ENCODE measurements at regions not wholly inside any gene's neighbourhood (a gene's known extent, or its start where the extent isn't known, plus 50 kb on each side); places are given as distances from the start of the nearest gene placed in this dataset.

- intact Hi-C loops (cut with micrococcal nuclease) = no loop called here
- no peaks in the 10 kb centered on the region for H4K20me1 ChIP-seq (ENCODE audit: insufficient read depth)
- H3K9me2 ChIP-seq (ENCODE audit: insufficient read depth) = no peaks in the 10 kb centered on the region
- H3K9ac ChIP-seq (ENCODE audit: low read length) = no peak overlapping the region
- H3K4me3 ChIP-seq (replicated peaks in 1 of 2; ENCODE audit: low read depth in 1 of 2, low read length in 2 of 2) = no peak overlapping the region
- no peak overlapping the region for H2AFZ ChIP-seq (ENCODE audit: low read depth, low read length, poor library complexity, severe bottlenecking)
- CTCF ChIA-PET = no interaction called here
- no peak overlapping the region for H3K4me2 ChIP-seq (ENCODE audit: low read length)
- RAD21 ChIA-PET (ENCODE audit: low non-redundant PET in 1 of 2, low total read pairs in 2 of 2, uncharacterized antibody in 2 of 2, unreplicated experiment in 2 of 2) = no interaction called here
- no peaks in the 10 kb centered on the region for H3K27me3 ChIP-seq (ENCODE audit: insufficient read depth, low read length)
- POLR2A ChIA-PET = no interaction called here
- TF ChIP-seq EZH2 (IDR thresholded peaks at IDR 0.05) (no peak), TCF7L2 (IDR thresholded peaks at IDR 0.05; ENCODE audit: borderline replicate concordance, extremely low read depth, insufficient read depth, insufficient read length) (no peak), EGR1 (IDR thresholded peaks at IDR 0.05; ENCODE audit: low read depth) (no peak), YY1 (IDR thresholded peaks at IDR 0.05; ENCODE audit: extremely low read depth, insufficient replicate concordance, low read depth, low read length) (no peak), RAD21 (IDR thresholded peaks at IDR 0.05; ENCODE audit: low read depth) (no peak), SP1 (IDR thresholded peaks at IDR 0.05; ENCODE audit: low read depth) (no peak), POLR2A (IDR thresholded peaks at IDR 0.05; ENCODE audit: borderline replicate concordance, extremely low read depth, insufficient read depth, insufficient read length) (no peak), CBX3 (IDR thresholded peaks at IDR 0.05; ENCODE audit: low read depth) (no peak), SIN3A (IDR thresholded peaks at IDR 0.05; ENCODE audit: low read depth) (no peak), CTCF (IDR thresholded peaks at IDR 0.05 in 2 of 3, conservative IDR thresholded peaks at IDR 0.05 in 1 of 3; ENCODE audit: borderline replicate concordance in 1 of 3, insufficient read depth in 1 of 3, low read depth in 2 of 3, low read length in 2 of 3) (no peak), FOSL1 (IDR thresholded peaks at IDR 0.05; ENCODE audit: low read depth) (no peak), EZH2phosphoT487 (IDR thresholded peaks at IDR 0.05; ENCODE audit: borderline replicate concordance) (no peak), ZFX (IDR thresholded peaks at IDR 0.05) (no peak), ZBTB33 (IDR thresholded peaks at IDR 0.05; ENCODE audit: extremely low read depth, insufficient replicate concordance, low read length) (no peak)
- TF ChIP-seq, protein P1, sequence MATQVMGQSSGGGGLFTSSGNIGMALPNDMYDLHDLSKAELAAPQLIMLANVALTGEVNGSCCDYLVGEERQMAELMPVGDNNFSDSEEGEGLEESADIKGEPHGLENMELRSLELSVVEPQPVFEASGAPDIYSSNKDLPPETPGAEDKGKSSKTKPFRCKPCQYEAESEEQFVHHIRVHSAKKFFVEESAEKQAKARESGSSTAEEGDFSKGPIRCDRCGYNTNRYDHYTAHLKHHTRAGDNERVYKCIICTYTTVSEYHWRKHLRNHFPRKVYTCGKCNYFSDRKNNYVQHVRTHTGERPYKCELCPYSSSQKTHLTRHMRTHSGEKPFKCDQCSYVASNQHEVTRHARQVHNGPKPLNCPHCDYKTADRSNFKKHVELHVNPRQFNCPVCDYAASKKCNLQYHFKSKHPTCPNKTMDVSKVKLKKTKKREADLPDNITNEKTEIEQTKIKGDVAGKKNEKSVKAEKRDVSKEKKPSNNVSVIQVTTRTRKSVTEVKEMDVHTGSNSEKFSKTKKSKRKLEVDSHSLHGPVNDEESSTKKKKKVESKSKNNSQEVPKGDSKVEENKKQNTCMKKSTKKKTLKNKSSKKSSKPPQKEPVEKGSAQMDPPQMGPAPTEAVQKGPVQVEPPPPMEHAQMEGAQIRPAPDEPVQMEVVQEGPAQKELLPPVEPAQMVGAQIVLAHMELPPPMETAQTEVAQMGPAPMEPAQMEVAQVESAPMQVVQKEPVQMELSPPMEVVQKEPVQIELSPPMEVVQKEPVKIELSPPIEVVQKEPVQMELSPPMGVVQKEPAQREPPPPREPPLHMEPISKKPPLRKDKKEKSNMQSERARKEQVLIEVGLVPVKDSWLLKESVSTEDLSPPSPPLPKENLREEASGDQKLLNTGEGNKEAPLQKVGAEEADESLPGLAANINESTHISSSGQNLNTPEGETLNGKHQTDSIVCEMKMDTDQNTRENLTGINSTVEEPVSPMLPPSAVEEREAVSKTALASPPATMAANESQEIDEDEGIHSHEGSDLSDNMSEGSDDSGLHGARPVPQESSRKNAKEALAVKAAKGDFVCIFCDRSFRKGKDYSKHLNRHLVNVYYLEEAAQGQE (IDR thresholded peaks at IDR 0.05; ENCODE audit: low read depth) = no peak
- TF ChIP-seq, protein P2, sequence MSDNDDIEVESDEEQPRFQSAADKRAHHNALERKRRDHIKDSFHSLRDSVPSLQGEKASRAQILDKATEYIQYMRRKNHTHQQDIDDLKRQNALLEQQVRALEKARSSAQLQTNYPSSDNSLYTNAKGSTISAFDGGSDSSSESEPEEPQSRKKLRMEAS (IDR thresholded peaks at IDR 0.05) = no peak
- TF ChIP-seq, protein P3, sequence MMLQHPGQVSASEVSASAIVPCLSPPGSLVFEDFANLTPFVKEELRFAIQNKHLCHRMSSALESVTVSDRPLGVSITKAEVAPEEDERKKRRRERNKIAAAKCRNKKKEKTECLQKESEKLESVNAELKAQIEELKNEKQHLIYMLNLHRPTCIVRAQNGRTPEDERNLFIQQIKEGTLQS (IDR thresholded peaks at IDR 0.05) = no peak
- H3K9me3 ChIP-seq (ENCODE audit: control insufficient read depth in 1 of 2, insufficient read depth in 1 of 2, low read depth in 1 of 2, low read length in 2 of 2) = no peaks in the 10 kb centered on the region
- ATAC-seq (no peak), DNase-seq (ENCODE audit: low read depth, low spot score) (no peak)
- no peak overlapping the region for H3K27ac ChIP-seq (ENCODE audit: low read depth, low read length)
- H3K79me2 ChIP-seq (ENCODE audit: insufficient read depth, low read length) = no peaks in the 10 kb centered on the region
- H3K4me1 ChIP-seq (ENCODE audit: control insufficient read depth in 1 of 2, insufficient read depth in 2 of 2, low read length in 2 of 2) = no peaks in the 10 kb centered on the region
- H3K36me3 ChIP-seq (ENCODE audit: control insufficient read depth in 1 of 2, insufficient read depth in 2 of 2, low read length in 2 of 2) = no peaks in the 10 kb centered on the region
- BruUV-seq (replicated peaks) = no TSS peak
Measured at GRCh38 chrX:106468433-106468832, 143.3 kb upstream of the RADX start.
